SK-N-SH (cell line): ENCODE measurements at regions not wholly inside any gene's neighbourhood (a gene's known extent, or its start where the extent isn't known, plus 50 kb on each side); places are given as distances from the start of the nearest gene placed in this dataset.

ENCODE experiments used
- CTCF ChIA-PET: fragments of 300-600, 350-600 bp; formaldehyde crosslinking; extraction: SDS; loops from one replicate; lab custom pipeline; 2021; lab: Yijun Ruan, JAX
- POLR2A ChIA-PET: fragments of 350-600 bp; sonication (Branson Sonifier 250); formaldehyde crosslinking; extraction: SDS; loops from one replicate; lab custom pipeline; 2020; ENCODE audit warnings: antibody characterized with exemption, inconsistent platforms; lab: Yijun Ruan, JAX
- DNase-seq: peaks from one replicate; pipeline ENCODE4 v3.0.0; 2012
- H2AFZ ChIP-seq: fragments of 200-600 bp; sonication (generic); 2 replicates; pipeline ENCODE4 v1.8.1; 2016; ENCODE audit warnings: antibody characterized with exemption, mild to moderate bottlenecking, low read depth
- H3F3A ChIP-seq: fragments of 200-600 bp; sonication (generic); replicated peaks from 2 replicates; pipeline ENCODE3; 2016; ENCODE audit warnings: antibody characterized with exemption, mild to moderate bottlenecking; ENCODE audit not compliant: insufficient read depth
- H3K27ac ChIP-seq, 2 experiments: fragments of 200-500 bp in 1 of 2; fragments of 200-600 bp in 1 of 2; sonication (Bioruptor generic) in 1 of 2; sonication (generic), shearing (Covaris generic) in 1 of 2; 2 replicates each; pipeline versions ENCODE4 v1.5.1 to v1.6.1; 2014 to 2016; ENCODE audit warnings: low read depth in 2 of 2, inconsistent platforms in 1 of 2, low read length in 1 of 2, mild to moderate bottlenecking in 1 of 2, mixed read lengths in 1 of 2
- H3K27me3 ChIP-seq: fragments of 200-600 bp; sonication (generic), shearing (Covaris generic); 2 replicates; pipeline ENCODE4 v1.6.1; 2016; ENCODE audit warnings: mixed run types; ENCODE audit not compliant: insufficient read depth
- H3K36me3 ChIP-seq, 2 experiments: fragments of 200-500 bp in 1 of 2; fragments of 200-600 bp in 1 of 2; sonication (Bioruptor generic) in 1 of 2; sonication (generic) in 1 of 2; replicated peaks in 1 of 2; 2 replicates each; pipeline versions ENCODE3 to v1.5.1; 2014 to 2016; ENCODE audit warnings: low read length in 1 of 2, mild to moderate bottlenecking in 1 of 2; ENCODE audit not compliant: insufficient read depth in 2 of 2, control insufficient read depth in 1 of 2
- H3K4me1 ChIP-seq, 2 experiments: fragments of 200-500 bp in 1 of 2; fragments of 200-600 bp in 1 of 2; sonication (Bioruptor generic) in 1 of 2; sonication (generic), shearing (Covaris generic) in 1 of 2; 2 replicates each; pipeline versions ENCODE4 v1.5.1 to v1.6.1; 2014 to 2016; ENCODE audit warnings: low read depth in 1 of 2, low read length in 1 of 2, mixed run types in 1 of 2; ENCODE audit not compliant: insufficient read depth in 2 of 2, control insufficient read depth in 1 of 2
- H3K4me2 ChIP-seq: fragments of 200-600 bp; sonication (generic), shearing (Covaris generic); 2 replicates; pipeline ENCODE4 v1.6.1; 2017; ENCODE audit warnings: mixed run types
- H3K4me3 ChIP-seq, 2 experiments: fragments of 200-500 bp in 1 of 2; fragments of 200-600 bp in 1 of 2; sonication (Bioruptor generic) in 1 of 2; sonication (generic), shearing (Covaris generic) in 1 of 2; 2 replicates each; pipeline versions ENCODE4 v1.5.1 to v1.8.1; 2014 to 2016; ENCODE audit warnings: low read depth in 2 of 2, inconsistent platforms in 1 of 2, low read length in 1 of 2, mild to moderate bottlenecking in 1 of 2, mixed read lengths in 1 of 2, moderate library complexity in 1 of 2
- H3K79me2 ChIP-seq: fragments of 200-600 bp; sonication (generic); 2 replicates; pipeline ENCODE4 v1.8.1; 2017; ENCODE audit warnings: mild to moderate bottlenecking; ENCODE audit not compliant: insufficient read depth
- H3K9ac ChIP-seq: fragments of 200-600 bp; sonication (generic); 2 replicates; pipeline ENCODE4 v1.6.1; 2017; ENCODE audit warnings: mixed run types
- H3K9me2 ChIP-seq: fragments of 200-600 bp; sonication (generic); 2 replicates; pipeline ENCODE4 v1.6.1; 2017; ENCODE audit warnings: mixed run types
- H3K9me3 ChIP-seq: fragments of 200-600 bp; sonication (generic); 2 replicates; pipeline ENCODE4 v1.6.1; 2017; ENCODE audit warnings: mixed run types, mild to moderate bottlenecking, moderate library complexity
- H4K20me1 ChIP-seq: fragments of 200-600 bp; sonication (generic); 2 replicates; pipeline ENCODE4 v1.6.1; 2017; ENCODE audit warnings: mild to moderate bottlenecking, mixed run types; ENCODE audit not compliant: insufficient read depth
- CHD2 ChIP-seq: fragments of 150-350 bp; IDR thresholded peaks from 2 replicates; pipeline ENCODE4 v1.6.1; 2018; ENCODE audit warnings: low read length; ENCODE audit not compliant: partially characterized antibody
- ELF1 ChIP-seq: IDR thresholded peaks from 2 replicates; pipeline ENCODE4 v1.4.0; 2012
- FOSL2 ChIP-seq: IDR thresholded peaks from 2 replicates; pipeline ENCODE4 v1.4.0; 2012; ENCODE audit warnings: low read depth, mild to moderate bottlenecking, moderate library complexity, borderline replicate concordance
- FOXJ3 ChIP-seq: sonication (generic); formaldehyde crosslinking; IDR thresholded peaks from 2 replicates; pipeline ENCODE4 v1.5.1; 2020; ENCODE audit warnings: mild to moderate bottlenecking, missing genetic modification reagents
- GABPA ChIP-seq: IDR thresholded peaks from 2 replicates; pipeline ENCODE4 v1.4.0; 2012; ENCODE audit warnings: low read depth, mild to moderate bottlenecking
- IRF3 ChIP-seq: fragments of 150-350 bp; IDR thresholded peaks from 2 replicates; pipeline ENCODE4 v1.6.1; 2016; ENCODE audit warnings: mild to moderate bottlenecking, low read depth, low read length
- JUND ChIP-seq: IDR thresholded peaks from 2 replicates; pipeline ENCODE4 v1.4.0; 2012
- MEF2A ChIP-seq: IDR thresholded peaks from 2 replicates; pipeline ENCODE4 v1.4.0; 2012; ENCODE audit warnings: low read depth, borderline replicate concordance
- MXI1 ChIP-seq: IDR thresholded peaks from 2 replicates; pipeline ENCODE4 v1.6.1; 2012; ENCODE audit warnings: mild to moderate bottlenecking, low read depth, low read length, improper control_type of control experiment
- REST ChIP-seq: IDR thresholded peaks from 2 replicates; pipeline ENCODE4 v1.6.1; 2012; ENCODE audit warnings: mild to moderate bottlenecking, low read depth, low read length, moderate library complexity
- RFX5 ChIP-seq: IDR thresholded peaks from 2 replicates; pipeline ENCODE4 v1.6.1; 2012; ENCODE audit warnings: mild to moderate bottlenecking, improper control_type of control experiment, low read length
- RXRA ChIP-seq: IDR thresholded peaks from 2 replicates; pipeline ENCODE4 v1.4.0; 2012; ENCODE audit warnings: low read depth, mild to moderate bottlenecking, borderline replicate concordance
- TAF1 ChIP-seq: IDR thresholded peaks from 2 replicates; pipeline ENCODE4 v1.6.1; 2012; ENCODE audit warnings: low read depth, mild to moderate bottlenecking, low read length, moderate library complexity, borderline replicate concordance
- TCF12 ChIP-seq: IDR thresholded peaks from 2 replicates; pipeline ENCODE4 v1.4.0; 2012
- WGBS: methylation state at CpG from one replicate; pipeline ENCODE4 v1.1.6; 2017; ENCODE audit warnings: low lambda C conversion rate; 5-methylcytosine and 5-hydroxymethylcytosine counted together

- Histone ChIP-seq H3F3A (no peaks in the 10 kb centered on the region), H2AFZ (no peak overlapping the region), H3K9me3 (peaks cover 5% of the 10 kb centered on the region; the same call in 1 of the 2 replicates), H3K36me3 (no peaks in the 10 kb centered on the region), H3K4me3 (no peak overlapping the region), H3K27me3 (no peaks in the 10 kb centered on the region)
- no peak for DNase-seq
- TF ChIP-seq REST (no peak), MXI1 (no peak), GABPA (no peak), TAF1 (no peak), JUND (no peak), CHD2 (no peak), FOSL2 (no peak), RFX5 (no peak), ELF1 (no peak), FOXJ3 (CRISPR knock-in tag) (no peak), IRF3 (no peak)
- TF ChIP-seq, all 33 proteins: peak for 0
- Histone ChIP-seq H3K9me2 (no peaks in the 10 kb centered on the region), H4K20me1 (no peaks in the 10 kb centered on the region), H3K9ac (no peak overlapping the region), H3K4me1 (no peaks in the 10 kb centered on the region), H3K4me2 (no peak overlapping the region), H3K27ac (no peak overlapping the region), H3K79me2 (no peaks in the 10 kb centered on the region)
- ChIA-PET POLR2A (no interaction called here), CTCF (no interaction called here)
- 22% methylated on average over 2 of the region's 2 CpGs for WGBS
Measured at GRCh38 chr13:53569453-53569852, 540.8 kb downstream of the OLFM4 start.

GRCh38 chr13:53601113-53601512 is 572.5 kb downstream of the OLFM4 start:
- ChIA-PET POLR2A (no interaction called here), CTCF (no interaction called here)
- no peak for TF ChIP-seq FOXJ3 (CRISPR knock-in tag)
- TF ChIP-seq RXRA = no peak
- TF ChIP-seq CHD2 = no peak
- no peak for TF ChIP-seq JUND
- no peak for TF ChIP-seq TCF12
- no peak for TF ChIP-seq RFX5
- TF ChIP-seq MEF2A = no peak
- no peak for TF ChIP-seq FOSL2
- no peaks in the 10 kb centered on the region for H3K9me2 ChIP-seq
- H3K9me3 ChIP-seq = no peaks in the 10 kb centered on the region
- no peaks in the 10 kb centered on the region for H3K4me1 ChIP-seq
- no peak overlapping the region for H2AFZ ChIP-seq
- no peaks in the 10 kb centered on the region for H3F3A ChIP-seq
- no peaks in the 10 kb centered on the region for H3K27me3 ChIP-seq
- no peaks in the 10 kb centered on the region for H3K36me3 ChIP-seq
- no peak overlapping the region for H3K4me2 ChIP-seq
- no peaks in the 10 kb centered on the region for H3K79me2 ChIP-seq
- no peak overlapping the region for H3K9ac ChIP-seq
- 6% methylated on average over 5 of the region's 5 CpGs for WGBS
- DNase-seq = no peak
- H3K4me3 ChIP-seq = no peak overlapping the region
- no peaks in the 10 kb centered on the region for H4K20me1 ChIP-seq
- no peak overlapping the region for H3K27ac ChIP-seq
